GM18499 (cell line): ENCODE measurements at regions not wholly inside any gene's neighbourhood (a gene's known extent, or its start where the extent isn't known, plus 50 kb on each side); places are given as distances from the start of the nearest gene placed in this dataset.
A peak's percentile ranks its signal among the peaks of the same experiment; 100 is the strongest.
"Not testable (repeated sequence)": the region's sequence is repeated elsewhere in the genome, so short reads cannot be mapped to it uniquely, and the experiment has no call there.

Experiments
- ATAC-seq: cut with Tn5 transposase; IDR thresholded peaks from one replicate; pipeline ENCODE4 v1.9.1; 2021; ENCODE audit warnings: moderate number of reproducible peaks; ENCODE audit not compliant: insufficient read depth, unreplicated experiment

- ATAC-seq: no peak
Measured at GRCh38 chr5:126677121-126677520, 76.4 kb downstream of the PHAX start.

- ATAC-seq: peak; percentile 53
Measured at GRCh38 chr5:126680191-126680817, 79.6 kb downstream of the PHAX start.

- ATAC-seq: not testable (repeated sequence)
Measured at GRCh38 chr5:126681314-126681713, 80.6 kb downstream of the PHAX start.

GRCh38 chr5:126681970-126682369 lies 81.2 kb downstream of the PHAX start:
- no peak for ATAC-seq

GRCh38 chr5:126682856-126683255 lies 82.1 kb downstream of the PHAX start:
- ATAC-seq: no peak

- no peak for ATAC-seq
Measured at GRCh38 chr5:126683912-126684311, 83.2 kb downstream of the PHAX start.

GRCh38 chr5:126684656-126685442 lies 84.1 kb downstream of the PHAX start:
- ATAC-seq: not testable (repeated sequence)

- ATAC-seq: no peak
Measured at GRCh38 chr5:126686451-126687126, 85.8 kb downstream of the PHAX start.

GRCh38 chr5:126692971-126693370 lies 84.0 kb upstream of the LMNB1 start:
- ATAC-seq: no peak

GRCh38 chr5:126693806-126694205 lies 83.1 kb upstream of the LMNB1 start:
- ATAC-seq: no peak

- ATAC-seq: no peak
Measured at GRCh38 chr5:126694403-126694802, 82.5 kb upstream of the LMNB1 start.

GRCh38 chr5:126695091-126695490 lies 81.8 kb upstream of the LMNB1 start:
- no peak for ATAC-seq

GRCh38 chr5:126707080-126707479 lies 69.9 kb upstream of the LMNB1 start:
- ATAC-seq: no peak

GRCh38 chr5:126715765-126716164 lies 61.2 kb upstream of the LMNB1 start:
- no peak for ATAC-seq

GRCh38 chr5:126716861-126717260 lies 60.1 kb upstream of the LMNB1 start:
- no peak for ATAC-seq

GRCh38 chr5:126718236-126718868 lies 58.6 kb upstream of the LMNB1 start:
- no peak for ATAC-seq

- no peak for ATAC-seq
Measured at GRCh38 chr5:126720369-126720768, 56.6 kb upstream of the LMNB1 start.

GRCh38 chr5:126723643-126724042 lies 53.3 kb upstream of the LMNB1 start:
- no peak for ATAC-seq
